Adipocyte (in vitro differentiated cells): ENCODE measurements at regions not wholly inside any gene's neighbourhood (a gene's known extent, or its start where the extent isn't known, plus 50 kb on each side); places are given as distances from the start of the nearest gene placed in this dataset.
"Not testable (repeated sequence)": the region's sequence is repeated elsewhere in the genome, so short reads cannot be mapped to it uniquely, and the experiment has no call there.

Source experiments
- DNase-seq: peaks from one replicate; pipeline ENCODE4 v3.0.0-alpha.2; 2015; ENCODE audit warnings: low read depth
- H3K27me3 ChIP-seq: replicated peaks from 2 replicates; pipeline ENCODE4 v1.7.0; 2013; ENCODE audit warnings: mild to moderate bottlenecking, low read length, moderate library complexity; ENCODE audit not compliant: control insufficient read depth, insufficient read depth
- H3K36me3 ChIP-seq: 2 replicates; pipeline ENCODE4 v1.7.0; 2013; ENCODE audit warnings: low read length, mild to moderate bottlenecking, moderate library complexity; ENCODE audit not compliant: control insufficient read depth, insufficient read depth, severe bottlenecking
- H3K4me1 ChIP-seq: 2 replicates; pipeline ENCODE4 v1.7.0; 2013; ENCODE audit warnings: mild to moderate bottlenecking, low read length, moderate library complexity; ENCODE audit not compliant: control insufficient read depth, insufficient read depth
- H3K4me3 ChIP-seq: 2 replicates; pipeline ENCODE4 v1.7.0; 2013; ENCODE audit warnings: mild to moderate bottlenecking, low read length, moderate library complexity
- H3K9ac ChIP-seq: 2 replicates; pipeline ENCODE4 v1.7.0; 2013; ENCODE audit warnings: mild to moderate bottlenecking, low read length, moderate library complexity
- H3K9me3 ChIP-seq: 2 replicates; pipeline ENCODE4 v1.7.0; 2013; ENCODE audit warnings: mild to moderate bottlenecking, low read length, moderate library complexity; ENCODE audit not compliant: control insufficient read depth

GRCh38 chr7:69374044-69374425 is 224.2 kb upstream of the AUTS2 start:
- H3K36me3 ChIP-seq = no peaks in the 10 kb centered on the region
- DNase-seq = peak; percentile 89
- no peaks in the 10 kb centered on the region for H3K9me3 ChIP-seq
- no peak overlapping the region for H3K4me3 ChIP-seq
- no peak overlapping the region for H3K9ac ChIP-seq
- H3K4me1 ChIP-seq = peaks cover 13% of the 10 kb centered on the region
- H3K27me3 ChIP-seq = peaks cover 10% of the 10 kb centered on the region

GRCh38 chr7:69377191-69377590 is 221.1 kb upstream of the AUTS2 start:
- Histone ChIP-seq H3K36me3 (no peaks in the 10 kb centered on the region), H3K4me3 (no peak overlapping the region), H3K9me3 (no peaks in the 10 kb centered on the region), H3K4me1 (peaks cover 13% of the 10 kb centered on the region), H3K27me3 (peaks cover 10% of the 10 kb centered on the region), H3K9ac (no peak overlapping the region)
- DNase-seq = no peak

- H3K4me3 ChIP-seq = no peak overlapping the region
- no peaks in the 10 kb centered on the region for H3K36me3 ChIP-seq
- no peaks in the 10 kb centered on the region for H3K9me3 ChIP-seq
- no peaks in the 10 kb centered on the region for H3K4me1 ChIP-seq
- DNase-seq = no peak
- H3K27me3 ChIP-seq = no peaks in the 10 kb centered on the region
- no peak overlapping the region for H3K9ac ChIP-seq
Measured at GRCh38 chr7:69388452-69389137, 209.7 kb upstream of the AUTS2 start.

DNA sequence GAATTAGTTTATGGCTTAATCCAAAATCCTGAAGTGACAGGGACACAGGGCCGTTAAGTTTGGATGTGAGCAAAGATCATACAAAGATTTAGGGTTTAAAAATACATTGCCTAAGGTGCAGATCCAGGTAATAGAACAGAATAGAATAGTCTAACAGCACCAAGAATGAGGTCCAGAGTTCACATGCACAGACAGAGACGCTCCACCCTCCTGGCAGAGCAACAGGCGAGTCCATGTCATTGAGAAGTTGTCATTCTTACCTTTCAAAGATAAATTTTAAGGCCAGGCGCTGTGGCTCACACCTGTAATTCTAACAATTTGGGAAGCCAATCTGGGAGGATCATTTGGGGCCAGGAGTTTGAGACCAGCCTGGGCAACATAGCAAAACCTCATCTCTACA is 209.1 kb upstream of the AUTS2 start:
- Histone ChIP-seq H3K9ac (no peak overlapping the region), H3K36me3 (no peaks in the 10 kb centered on the region), H3K4me1 (no peaks in the 10 kb centered on the region), H3K4me3 (no peak overlapping the region), H3K9me3 (no peaks in the 10 kb centered on the region), H3K27me3 (no peaks in the 10 kb centered on the region)
- no peak for DNase-seq

DNA sequence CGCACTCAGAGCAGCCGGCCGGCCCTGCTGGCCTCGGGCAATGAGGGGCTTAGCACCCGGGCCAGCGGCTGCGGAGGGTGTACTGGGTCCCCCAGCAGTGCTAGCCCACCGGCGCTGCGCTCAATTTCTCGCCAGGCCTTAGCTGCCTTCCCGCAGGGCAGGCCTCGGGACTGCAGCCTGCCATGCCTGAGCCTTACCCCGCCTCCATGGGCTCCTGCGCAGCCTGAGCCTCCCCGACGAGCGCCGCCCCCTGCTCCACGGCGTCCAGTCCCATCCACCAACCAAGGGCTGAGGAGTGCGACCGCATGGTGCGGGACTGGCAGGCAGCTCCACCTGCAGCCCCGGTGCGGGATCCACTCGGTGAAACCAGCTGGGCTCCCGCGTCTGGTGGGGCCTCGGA is 204.4 kb upstream of the AUTS2 start:
- not testable (repeated sequence) for H3K9ac ChIP-seq, DNase-seq, H3K36me3 ChIP-seq

GRCh38 chr7:69395061-69395714 is 203.1 kb upstream of the AUTS2 start:
- H3K4me3 ChIP-seq = peak overlapping the region; percentile 67
- H3K4me1 ChIP-seq = peaks cover 27% of the 10 kb centered on the region
- no peaks in the 10 kb centered on the region for H3K36me3 ChIP-seq
- peak overlapping the region; percentile 71 for H3K9ac ChIP-seq
- H3K9me3 ChIP-seq = peaks cover 9% of the 10 kb centered on the region
- peak; percentile 90 for DNase-seq
- H3K27me3 ChIP-seq = no peaks in the 10 kb centered on the region

More for the DNA sequence above, 204.4 kb upstream of the AUTS2 start:
- H3K4me1 ChIP-seq = peaks cover 16% of the 10 kb centered on the region
- not testable (repeated sequence) for H3K27me3 ChIP-seq, H3K9me3 ChIP-seq, H3K4me3 ChIP-seq

GRCh38 chr7:69398986-69399385 is 199.3 kb upstream of the AUTS2 start:
- Histone ChIP-seq H3K4me3 (no peak overlapping the region), H3K27me3 (no peaks in the 10 kb centered on the region), H3K9me3 (peaks cover 9% of the 10 kb centered on the region), H3K36me3 (no peaks in the 10 kb centered on the region), H3K4me1 (peaks cover 27% of the 10 kb centered on the region), H3K9ac (no peak overlapping the region)
- DNase-seq = no peak

DNA sequence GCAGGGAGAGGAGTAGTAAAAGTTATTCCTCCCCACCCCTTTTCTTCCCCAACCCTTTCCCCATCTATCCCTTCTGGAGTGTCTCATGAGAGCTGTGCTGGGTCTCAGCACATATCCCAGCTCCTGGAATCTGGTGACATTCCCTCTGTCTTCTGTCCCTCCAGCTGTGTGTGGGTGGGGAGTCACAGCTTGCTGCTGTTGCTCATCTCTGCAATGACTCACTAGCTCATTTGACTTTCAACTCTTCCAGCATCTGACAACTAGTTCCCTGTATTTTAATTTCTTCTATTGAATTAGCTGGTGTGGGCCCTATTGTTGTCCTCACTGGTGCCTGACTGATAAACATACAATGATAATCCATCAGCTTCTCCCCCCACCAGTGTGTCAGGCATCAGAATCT is 198.9 kb upstream of the AUTS2 start:
- peaks cover 9% of the 10 kb centered on the region for H3K9me3 ChIP-seq
- peaks cover 27% of the 10 kb centered on the region for H3K4me1 ChIP-seq
- H3K4me3 ChIP-seq = no peak overlapping the region
- no peaks in the 10 kb centered on the region for H3K36me3 ChIP-seq
- peak; percentile 57 for DNase-seq
- H3K27me3 ChIP-seq = no peaks in the 10 kb centered on the region
- H3K9ac ChIP-seq = no peak overlapping the region

- Histone ChIP-seq H3K9ac (no peak overlapping the region), H3K4me1 (peaks cover 11% of the 10 kb centered on the region), H3K36me3 (no peaks in the 10 kb centered on the region), H3K4me3 (no peak overlapping the region), H3K27me3 (no peaks in the 10 kb centered on the region), H3K9me3 (peaks cover 9% of the 10 kb centered on the region)
- DNase-seq = no peak
Measured at GRCh38 chr7:69402696-69403095, 195.6 kb upstream of the AUTS2 start.

- H3K36me3 ChIP-seq = no peaks in the 10 kb centered on the region
- H3K27me3 ChIP-seq = no peaks in the 10 kb centered on the region
- peaks cover 9% of the 10 kb centered on the region for H3K9me3 ChIP-seq
- H3K4me3 ChIP-seq = no peak overlapping the region
- H3K9ac ChIP-seq = no peak overlapping the region
- no peak for DNase-seq
- H3K4me1 ChIP-seq = peaks cover 11% of the 10 kb centered on the region
Measured at GRCh38 chr7:69403169-69403568, 195.1 kb upstream of the AUTS2 start.

GRCh38 chr7:69411018-69411417 is 187.3 kb upstream of the AUTS2 start:
- no peak overlapping the region for H3K4me3 ChIP-seq
- H3K9me3 ChIP-seq = no peaks in the 10 kb centered on the region
- no peak for DNase-seq
- H3K9ac ChIP-seq = no peak overlapping the region
- no peaks in the 10 kb centered on the region for H3K4me1 ChIP-seq
- H3K27me3 ChIP-seq = no peaks in the 10 kb centered on the region
- H3K36me3 ChIP-seq = no peaks in the 10 kb centered on the region
